C4-2B (cell line): ENCODE measurements at regions not wholly inside any gene's neighbourhood (a gene's known extent, or its start where the extent isn't known, plus 50 kb on each side); places are given as distances from the start of the nearest gene placed in this dataset.

Experiments
- CTCF ChIP-seq: fragments of 450-650 bp; conservative IDR thresholded peaks from 2 replicates; pipeline ENCODE4 v1.5.1; 2017; ENCODE audit warnings: mild to moderate bottlenecking
- ZFX ChIP-seq: fragments of 450-650 bp; IDR thresholded peaks from 2 replicates; pipeline ENCODE4 v1.6.1; 2017

GRCh38 chr13:72314210-72314609 lies 413.2 kb downstream of the MZT1 start:
- TF ChIP-seq CTCF (no peak), ZFX (no peak)
